ENCODE measurements at regions not wholly inside any gene's neighbourhood (a gene's known extent, or its start where the extent isn't known, plus 50 kb on each side); places are given as distances from the start of the nearest gene placed in this dataset.

DNA sequence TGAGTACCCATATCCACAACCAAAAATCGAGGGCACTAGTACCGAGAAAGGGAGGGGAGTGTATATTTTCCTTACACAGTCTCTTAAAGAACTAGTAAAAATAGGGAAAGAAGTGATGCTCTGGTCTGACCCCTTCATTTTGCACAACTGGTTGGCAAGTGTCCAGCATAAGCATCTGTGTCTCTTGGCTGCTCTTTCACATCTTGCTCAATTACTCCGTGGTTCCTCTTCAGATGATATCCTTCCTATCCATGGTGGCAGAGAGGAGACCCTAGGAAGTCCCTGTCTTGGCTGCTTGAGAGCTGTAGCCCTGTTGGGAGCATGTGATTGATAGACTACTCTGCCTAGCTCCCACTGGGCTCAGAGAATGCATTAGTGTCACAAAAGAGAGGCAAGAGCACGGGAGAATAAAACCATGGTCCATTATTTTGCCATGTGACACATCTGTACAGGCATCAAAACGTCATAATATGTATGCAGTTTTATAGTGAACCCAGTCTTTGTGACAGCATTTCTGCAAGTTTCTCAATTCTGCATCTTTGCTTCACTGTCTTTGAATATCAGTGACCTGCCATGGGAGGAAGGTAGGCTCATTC lies 111.8 kb upstream of the ANKRD1 start:
- TF ChIP-seq CTCF (IDR thresholded peaks at IDR 0.05; ENCODE audit: borderline replicate concordance, control extremely low read depth, extremely low read depth, insufficient read depth, missing control alignments), result no peak

DNA sequence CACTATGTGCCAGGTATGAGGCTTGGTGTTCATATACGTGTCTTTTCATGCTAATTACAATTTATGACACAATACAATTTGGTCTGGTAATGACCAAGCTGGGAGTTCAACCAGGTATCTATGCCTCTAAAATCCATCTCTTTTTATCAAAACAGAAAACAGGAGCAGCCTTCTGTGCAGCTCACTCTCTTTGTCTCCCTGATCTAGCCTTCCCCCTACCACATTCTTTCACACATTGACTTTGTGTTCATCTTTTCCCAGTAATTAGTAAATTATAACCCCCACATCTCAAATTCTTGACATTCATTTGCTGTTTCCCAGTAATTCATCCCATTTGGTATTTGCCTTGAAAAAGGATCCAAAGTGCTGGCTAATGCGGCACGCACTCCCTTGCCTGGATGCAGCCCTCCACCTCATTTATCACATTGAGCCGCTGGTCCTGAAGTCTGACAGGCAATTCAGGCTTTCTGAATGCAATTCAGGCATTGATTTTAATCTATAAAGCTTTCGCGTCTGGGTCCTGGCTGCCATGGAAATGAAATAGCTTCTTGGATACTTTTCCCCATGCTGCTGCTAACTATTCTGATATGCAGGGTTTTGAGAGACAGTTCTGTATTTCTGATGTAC lies 112.5 kb upstream of the ANKRD1 start:
- in situ Hi-C loops (cut with MboI; ENCODE audit: low sequenced_read_pairs, unreplicated experiment), result no loop called here
- no peak for DNase-seq (ENCODE audit: low spot score)
- no peak for TF ChIP-seq CTCF (IDR thresholded peaks at IDR 0.05; ENCODE audit: borderline replicate concordance, control extremely low read depth, extremely low read depth, insufficient read depth, missing control alignments)

More for the DNA sequence above, 111.8 kb upstream of the ANKRD1 start:
- in situ Hi-C loops (cut with MboI; ENCODE audit: low sequenced_read_pairs, unreplicated experiment), result no loop called here
- DNase-seq (ENCODE audit: low spot score), result no peak

DNA sequence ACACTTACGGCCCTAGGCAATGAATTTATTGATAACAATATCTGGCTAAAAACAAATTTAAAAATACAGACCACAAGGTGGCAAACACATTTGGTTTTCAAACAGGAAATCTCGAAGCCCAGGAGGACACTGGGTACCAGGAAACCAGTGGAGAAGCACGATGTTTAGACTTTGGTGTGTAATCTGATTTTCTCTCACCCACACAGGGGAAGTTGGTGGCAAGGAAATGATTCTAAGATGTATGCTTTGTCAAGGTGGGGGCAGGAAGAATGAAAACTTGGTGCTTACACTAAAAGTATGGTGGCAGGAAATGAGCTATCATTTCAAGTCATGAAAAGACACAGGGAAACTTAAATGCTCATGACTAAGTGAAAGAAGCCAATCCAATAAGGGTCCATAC lies 113.2 kb upstream of the ANKRD1 start:
- no peak for DNase-seq (ENCODE audit: low spot score)
- no peak for TF ChIP-seq CTCF (IDR thresholded peaks at IDR 0.05; ENCODE audit: borderline replicate concordance, control extremely low read depth, extremely low read depth, insufficient read depth, missing control alignments)
- in situ Hi-C loops (cut with MboI; ENCODE audit: low sequenced_read_pairs, unreplicated experiment), result no loop called here

- no peak for DNase-seq (ENCODE audit: low spot score)
- in situ Hi-C loops (cut with MboI; ENCODE audit: low sequenced_read_pairs, unreplicated experiment), result no loop called here
- TF ChIP-seq CTCF (IDR thresholded peaks at IDR 0.05; ENCODE audit: borderline replicate concordance, control extremely low read depth, extremely low read depth, insufficient read depth, missing control alignments), result no peak
Measured at GRCh38 chr10:91034494-91035159, 113.7 kb upstream of the ANKRD1 start.

- in situ Hi-C loops (cut with MboI; ENCODE audit: low sequenced_read_pairs, unreplicated experiment), result no loop called here
- DNase-seq (ENCODE audit: low spot score), result no peak
- TF ChIP-seq CTCF (IDR thresholded peaks at IDR 0.05; ENCODE audit: borderline replicate concordance, control extremely low read depth, extremely low read depth, insufficient read depth, missing control alignments), result no peak
Measured at GRCh38 chr10:91035650-91036292, 114.9 kb upstream of the ANKRD1 start.

GRCh38 chr10:91036807-91037411 lies 116.0 kb upstream of the ANKRD1 start:
- TF ChIP-seq CTCF (IDR thresholded peaks at IDR 0.05; ENCODE audit: borderline replicate concordance, control extremely low read depth, extremely low read depth, insufficient read depth, missing control alignments), result no peak
- in situ Hi-C loops (cut with MboI; ENCODE audit: low sequenced_read_pairs, unreplicated experiment), result no loop called here
- no peak for DNase-seq (ENCODE audit: low spot score)
